ENCODE measurements at regions not wholly inside any gene's neighbourhood (a gene's known extent, or its start where the extent isn't known, plus 50 kb on each side); places are given as distances from the start of the nearest gene placed in this dataset.

- Histone ChIP-seq H3K9ac (ENCODE audit: low read depth, low read length) (no peak overlapping the region), H3K9me3 (ENCODE audit: insufficient read depth, low read depth, low read length) (no peaks in the 10 kb centered on the region), H3K36me3 (ENCODE audit: insufficient read depth, low read depth, low read length) (no peaks in the 10 kb centered on the region), H3K4me3 (ENCODE audit: low read length) (no peak overlapping the region), H3K27me3 (ENCODE audit: insufficient read depth, low read length) (no peaks in the 10 kb centered on the region), H3K4me1 (ENCODE audit: insufficient read depth, low read length) (no peaks in the 10 kb centered on the region), H3K27ac (ENCODE audit: low read length) (no peak overlapping the region)
These were observed 73.9 kb upstream of the SOX9 start for GRCh38 chr17:72046643-72047612.

GRCh38 chr17:72049914-72050313, 70.9 kb upstream of the SOX9 start:
- Histone ChIP-seq H3K27me3 (ENCODE audit: insufficient read depth, low read length) (no peaks in the 10 kb centered on the region), H3K9me3 (ENCODE audit: insufficient read depth, low read depth, low read length) (no peaks in the 10 kb centered on the region), H3K36me3 (ENCODE audit: insufficient read depth, low read depth, low read length) (no peaks in the 10 kb centered on the region), H3K27ac (ENCODE audit: low read length) (no peak overlapping the region), H3K9ac (ENCODE audit: low read depth, low read length) (no peak overlapping the region), H3K4me1 (ENCODE audit: insufficient read depth, low read length) (no peaks in the 10 kb centered on the region), H3K4me3 (ENCODE audit: low read length) (no peak overlapping the region)

- Histone ChIP-seq H3K36me3 (ENCODE audit: insufficient read depth, low read depth, low read length) (no peaks in the 10 kb centered on the region), H3K27ac (ENCODE audit: low read length) (no peak overlapping the region), H3K9ac (ENCODE audit: low read depth, low read length) (no peak overlapping the region), H3K9me3 (ENCODE audit: insufficient read depth, low read depth, low read length) (no peaks in the 10 kb centered on the region), H3K4me3 (ENCODE audit: low read length) (no peak overlapping the region), H3K27me3 (ENCODE audit: insufficient read depth, low read length) (no peaks in the 10 kb centered on the region), H3K4me1 (ENCODE audit: insufficient read depth, low read length) (no peaks in the 10 kb centered on the region)
These were observed 67.8 kb upstream of the SOX9 start for GRCh38 chr17:72053036-72053435.

GRCh38 chr17:72053449-72053848, 67.4 kb upstream of the SOX9 start:
- no peaks in the 10 kb centered on the region for H3K4me1 ChIP-seq (ENCODE audit: insufficient read depth, low read length)
- no peaks in the 10 kb centered on the region for H3K9me3 ChIP-seq (ENCODE audit: insufficient read depth, low read depth, low read length)
- no peak overlapping the region for H3K27ac ChIP-seq (ENCODE audit: low read length)
- H3K27me3 ChIP-seq (ENCODE audit: insufficient read depth, low read length) = no peaks in the 10 kb centered on the region
- H3K36me3 ChIP-seq (ENCODE audit: insufficient read depth, low read depth, low read length) = no peaks in the 10 kb centered on the region
- no peak overlapping the region for H3K4me3 ChIP-seq (ENCODE audit: low read length)
- H3K9ac ChIP-seq (ENCODE audit: low read depth, low read length) = no peak overlapping the region

- no peaks in the 10 kb centered on the region for H3K27me3 ChIP-seq (ENCODE audit: insufficient read depth, low read length)
- H3K27ac ChIP-seq (ENCODE audit: low read length) = no peak overlapping the region
- H3K4me1 ChIP-seq (ENCODE audit: insufficient read depth, low read length) = no peaks in the 10 kb centered on the region
- H3K4me3 ChIP-seq (ENCODE audit: low read length) = no peak overlapping the region
- H3K9me3 ChIP-seq (ENCODE audit: insufficient read depth, low read depth, low read length) = no peaks in the 10 kb centered on the region
- no peaks in the 10 kb centered on the region for H3K36me3 ChIP-seq (ENCODE audit: insufficient read depth, low read depth, low read length)
- H3K9ac ChIP-seq (ENCODE audit: low read depth, low read length) = no peak overlapping the region
These were observed 64.7 kb upstream of the SOX9 start for GRCh38 chr17:72056155-72056554.

GRCh38 chr17:72056727-72057290, 64.0 kb upstream of the SOX9 start:
- H3K9ac ChIP-seq (ENCODE audit: low read depth, low read length) = no peak overlapping the region
- H3K27ac ChIP-seq (ENCODE audit: low read length) = no peak overlapping the region

GRCh38 chr17:72060084-72060483, 60.7 kb upstream of the SOX9 start:
- Histone ChIP-seq H3K4me3 (ENCODE audit: low read length) (no peak overlapping the region), H3K4me1 (ENCODE audit: insufficient read depth, low read length) (no peaks in the 10 kb centered on the region), H3K36me3 (ENCODE audit: insufficient read depth, low read depth, low read length) (no peaks in the 10 kb centered on the region), H3K27ac (ENCODE audit: low read length) (no peak overlapping the region), H3K9ac (ENCODE audit: low read depth, low read length) (no peak overlapping the region), H3K27me3 (ENCODE audit: insufficient read depth, low read length) (no peaks in the 10 kb centered on the region), H3K9me3 (ENCODE audit: insufficient read depth, low read depth, low read length) (no peaks in the 10 kb centered on the region)

More at GRCh38 chr17:72056727-72057290, 64.0 kb upstream of the SOX9 start:
- no peaks in the 10 kb centered on the region for H3K9me3 ChIP-seq (ENCODE audit: insufficient read depth, low read depth, low read length)
- H3K27me3 ChIP-seq (ENCODE audit: insufficient read depth, low read length) = no peaks in the 10 kb centered on the region
- no peaks in the 10 kb centered on the region for H3K36me3 ChIP-seq (ENCODE audit: insufficient read depth, low read depth, low read length)
- no peak overlapping the region for H3K4me3 ChIP-seq (ENCODE audit: low read length)
- H3K4me1 ChIP-seq (ENCODE audit: insufficient read depth, low read length) = no peaks in the 10 kb centered on the region

GRCh38 chr17:72063262-72063661, 57.6 kb upstream of the SOX9 start:
- H3K36me3 ChIP-seq (ENCODE audit: insufficient read depth, low read depth, low read length) = no peaks in the 10 kb centered on the region
- H3K4me1 ChIP-seq (ENCODE audit: insufficient read depth, low read length) = no peaks in the 10 kb centered on the region
- H3K4me3 ChIP-seq (ENCODE audit: low read length) = no peak overlapping the region
- no peak overlapping the region for H3K27ac ChIP-seq (ENCODE audit: low read length)
- H3K9me3 ChIP-seq (ENCODE audit: insufficient read depth, low read depth, low read length) = no peaks in the 10 kb centered on the region
- H3K9ac ChIP-seq (ENCODE audit: low read depth, low read length) = no peak overlapping the region
- no peaks in the 10 kb centered on the region for H3K27me3 ChIP-seq (ENCODE audit: insufficient read depth, low read length)

- Histone ChIP-seq H3K9me3 (ENCODE audit: insufficient read depth, low read depth, low read length) (no peaks in the 10 kb centered on the region), H3K27ac (ENCODE audit: low read length) (no peak overlapping the region), H3K4me1 (ENCODE audit: insufficient read depth, low read length) (no peaks in the 10 kb centered on the region), H3K9ac (ENCODE audit: low read depth, low read length) (no peak overlapping the region), H3K36me3 (ENCODE audit: insufficient read depth, low read depth, low read length) (no peaks in the 10 kb centered on the region), H3K4me3 (ENCODE audit: low read length) (no peak overlapping the region), H3K27me3 (ENCODE audit: insufficient read depth, low read length) (no peaks in the 10 kb centered on the region)
These were observed 56.9 kb upstream of the SOX9 start for GRCh38 chr17:72063756-72064450.

GRCh38 chr17:72064606-72065193, 56.1 kb upstream of the SOX9 start:
- Histone ChIP-seq H3K27ac (ENCODE audit: low read length) (no peak overlapping the region), H3K36me3 (ENCODE audit: insufficient read depth, low read depth, low read length) (no peaks in the 10 kb centered on the region), H3K9ac (ENCODE audit: low read depth, low read length) (no peak overlapping the region), H3K9me3 (ENCODE audit: insufficient read depth, low read depth, low read length) (no peaks in the 10 kb centered on the region), H3K27me3 (ENCODE audit: insufficient read depth, low read length) (no peaks in the 10 kb centered on the region), H3K4me1 (ENCODE audit: insufficient read depth, low read length) (no peaks in the 10 kb centered on the region), H3K4me3 (ENCODE audit: low read length) (no peak overlapping the region)

GRCh38 chr17:72065556-72065955, 55.3 kb upstream of the SOX9 start:
- Histone ChIP-seq H3K27ac (ENCODE audit: low read length) (no peak overlapping the region), H3K4me3 (ENCODE audit: low read length) (no peak overlapping the region), H3K36me3 (ENCODE audit: insufficient read depth, low read depth, low read length) (no peaks in the 10 kb centered on the region), H3K9me3 (ENCODE audit: insufficient read depth, low read depth, low read length) (no peaks in the 10 kb centered on the region), H3K27me3 (ENCODE audit: insufficient read depth, low read length) (no peaks in the 10 kb centered on the region), H3K9ac (ENCODE audit: low read depth, low read length) (no peak overlapping the region), H3K4me1 (ENCODE audit: insufficient read depth, low read length) (no peaks in the 10 kb centered on the region)

All from iPS-20b (cell line).